Kidney capillary endothelial cell (primary cell): ENCODE measurements at regions not wholly inside any gene's neighbourhood (a gene's known extent, or its start where the extent isn't known, plus 50 kb on each side); places are given as distances from the start of the nearest gene placed in this dataset.

Experiments used
- DNase-seq: peaks from one replicate; pipeline ENCODE4 v3.0.0-alpha.2; 2018; ENCODE audit warnings: low spot score

GRCh38 chr1:216855810-216856209 lies 132.6 kb upstream of the ESRRG start:
- no peak for DNase-seq

GRCh38 chr1:216854836-216855484 lies 131.7 kb upstream of the ESRRG start:
- DNase-seq: no peak

- no peak for DNase-seq
Measured at GRCh38 chr1:216851073-216851472, 127.8 kb upstream of the ESRRG start.

- DNase-seq: no peak
Measured at GRCh38 chr1:216849146-216849545, 125.9 kb upstream of the ESRRG start.

GRCh38 chr1:216847397-216848036 lies 124.3 kb upstream of the ESRRG start:
- DNase-seq: no peak

- no peak for DNase-seq
Measured at GRCh38 chr1:216846339-216846738, 123.1 kb upstream of the ESRRG start.

- DNase-seq: no peak
Measured at GRCh38 chr1:216843409-216843808, 120.2 kb upstream of the ESRRG start.

GRCh38 chr1:216841165-216841564 lies 117.9 kb upstream of the ESRRG start:
- DNase-seq: no peak

GRCh38 chr1:216836316-216836715 lies 113.1 kb upstream of the ESRRG start:
- DNase-seq: no peak

- no peak for DNase-seq
Measured at GRCh38 chr1:216833509-216833908, 110.3 kb upstream of the ESRRG start.

GRCh38 chr1:216832192-216832591 lies 109.0 kb upstream of the ESRRG start:
- DNase-seq: no peak

- DNase-seq: no peak
Measured at GRCh38 chr1:216830424-216831210, 107.4 kb upstream of the ESRRG start.

- DNase-seq: no peak
Measured at GRCh38 chr1:216827251-216827650, 104.0 kb upstream of the ESRRG start.

- DNase-seq: no peak
Measured at GRCh38 chr1:216826646-216827045, 103.4 kb upstream of the ESRRG start.

GRCh38 chr1:216826214-216826613 lies 103.0 kb upstream of the ESRRG start:
- no peak for DNase-seq

GRCh38 chr1:216825557-216825956 lies 102.3 kb upstream of the ESRRG start:
- no peak for DNase-seq

GRCh38 chr1:216824511-216824910 lies 101.3 kb upstream of the ESRRG start:
- DNase-seq: no peak

- no peak for DNase-seq
Measured at GRCh38 chr1:216823731-216824130, 100.5 kb upstream of the ESRRG start.

- DNase-seq: no peak
Measured at GRCh38 chr1:216822480-216822879, 99.3 kb upstream of the ESRRG start.

- no peak for DNase-seq
Measured at GRCh38 chr1:216820345-216820744, 97.1 kb upstream of the ESRRG start.

GRCh38 chr1:216818284-216818683 lies 95.1 kb upstream of the ESRRG start:
- no peak for DNase-seq

- peak; percentile 0 for DNase-seq
Measured at GRCh38 chr1:216815260-216816131, 92.3 kb upstream of the ESRRG start.
